ENCODE measurements at regions not wholly inside any gene's neighbourhood (a gene's known extent, or its start where the extent isn't known, plus 50 kb on each side); places are given as distances from the start of the nearest gene placed in this dataset.

DNA sequence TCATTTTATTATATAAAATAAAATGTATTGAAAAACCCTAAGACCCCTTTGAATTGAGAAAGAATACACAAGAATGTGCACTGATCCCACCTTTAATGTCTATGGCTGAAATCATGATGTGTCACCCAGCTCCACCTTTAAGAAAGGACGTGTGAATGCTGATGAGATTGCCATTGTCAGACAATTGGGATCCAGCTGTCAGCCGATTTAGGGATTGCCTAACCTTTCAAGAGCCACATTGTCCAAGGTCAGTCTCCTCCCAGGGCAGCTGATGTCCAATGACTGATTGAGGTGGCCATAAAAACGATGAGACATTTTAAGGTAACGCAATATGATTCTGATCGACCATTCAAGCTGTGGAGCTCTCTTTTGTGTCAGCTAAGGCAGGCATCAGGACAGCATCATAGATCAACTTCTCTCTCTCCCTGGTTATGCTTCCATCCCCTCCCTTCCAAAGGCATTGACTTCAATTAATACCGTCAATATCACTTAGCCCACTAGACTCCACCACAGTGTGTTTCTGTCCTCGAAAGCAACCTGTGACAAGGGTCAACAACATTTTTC, 1676.4 kb downstream of the PCDH7 start:
- TF ChIP-seq, protein P1, sequence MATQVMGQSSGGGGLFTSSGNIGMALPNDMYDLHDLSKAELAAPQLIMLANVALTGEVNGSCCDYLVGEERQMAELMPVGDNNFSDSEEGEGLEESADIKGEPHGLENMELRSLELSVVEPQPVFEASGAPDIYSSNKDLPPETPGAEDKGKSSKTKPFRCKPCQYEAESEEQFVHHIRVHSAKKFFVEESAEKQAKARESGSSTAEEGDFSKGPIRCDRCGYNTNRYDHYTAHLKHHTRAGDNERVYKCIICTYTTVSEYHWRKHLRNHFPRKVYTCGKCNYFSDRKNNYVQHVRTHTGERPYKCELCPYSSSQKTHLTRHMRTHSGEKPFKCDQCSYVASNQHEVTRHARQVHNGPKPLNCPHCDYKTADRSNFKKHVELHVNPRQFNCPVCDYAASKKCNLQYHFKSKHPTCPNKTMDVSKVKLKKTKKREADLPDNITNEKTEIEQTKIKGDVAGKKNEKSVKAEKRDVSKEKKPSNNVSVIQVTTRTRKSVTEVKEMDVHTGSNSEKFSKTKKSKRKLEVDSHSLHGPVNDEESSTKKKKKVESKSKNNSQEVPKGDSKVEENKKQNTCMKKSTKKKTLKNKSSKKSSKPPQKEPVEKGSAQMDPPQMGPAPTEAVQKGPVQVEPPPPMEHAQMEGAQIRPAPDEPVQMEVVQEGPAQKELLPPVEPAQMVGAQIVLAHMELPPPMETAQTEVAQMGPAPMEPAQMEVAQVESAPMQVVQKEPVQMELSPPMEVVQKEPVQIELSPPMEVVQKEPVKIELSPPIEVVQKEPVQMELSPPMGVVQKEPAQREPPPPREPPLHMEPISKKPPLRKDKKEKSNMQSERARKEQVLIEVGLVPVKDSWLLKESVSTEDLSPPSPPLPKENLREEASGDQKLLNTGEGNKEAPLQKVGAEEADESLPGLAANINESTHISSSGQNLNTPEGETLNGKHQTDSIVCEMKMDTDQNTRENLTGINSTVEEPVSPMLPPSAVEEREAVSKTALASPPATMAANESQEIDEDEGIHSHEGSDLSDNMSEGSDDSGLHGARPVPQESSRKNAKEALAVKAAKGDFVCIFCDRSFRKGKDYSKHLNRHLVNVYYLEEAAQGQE (IDR thresholded peaks at IDR 0.05; ENCODE audit: insufficient read depth in 1 of 2, low read depth in 2 of 2, low read length in 1 of 2), result no peak
- TF ChIP-seq, protein P2, sequence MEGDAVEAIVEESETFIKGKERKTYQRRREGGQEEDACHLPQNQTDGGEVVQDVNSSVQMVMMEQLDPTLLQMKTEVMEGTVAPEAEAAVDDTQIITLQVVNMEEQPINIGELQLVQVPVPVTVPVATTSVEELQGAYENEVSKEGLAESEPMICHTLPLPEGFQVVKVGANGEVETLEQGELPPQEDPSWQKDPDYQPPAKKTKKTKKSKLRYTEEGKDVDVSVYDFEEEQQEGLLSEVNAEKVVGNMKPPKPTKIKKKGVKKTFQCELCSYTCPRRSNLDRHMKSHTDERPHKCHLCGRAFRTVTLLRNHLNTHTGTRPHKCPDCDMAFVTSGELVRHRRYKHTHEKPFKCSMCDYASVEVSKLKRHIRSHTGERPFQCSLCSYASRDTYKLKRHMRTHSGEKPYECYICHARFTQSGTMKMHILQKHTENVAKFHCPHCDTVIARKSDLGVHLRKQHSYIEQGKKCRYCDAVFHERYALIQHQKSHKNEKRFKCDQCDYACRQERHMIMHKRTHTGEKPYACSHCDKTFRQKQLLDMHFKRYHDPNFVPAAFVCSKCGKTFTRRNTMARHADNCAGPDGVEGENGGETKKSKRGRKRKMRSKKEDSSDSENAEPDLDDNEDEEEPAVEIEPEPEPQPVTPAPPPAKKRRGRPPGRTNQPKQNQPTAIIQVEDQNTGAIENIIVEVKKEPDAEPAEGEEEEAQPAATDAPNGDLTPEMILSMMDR (IDR thresholded peaks at IDR 0.05), result no peak
- TF ChIP-seq TCF7L2 (IDR thresholded peaks at IDR 0.05; ENCODE audit: low read depth, low read length) (no peak), SIN3A (IDR thresholded peaks at IDR 0.05; ENCODE audit: borderline replicate concordance, insufficient read depth, low read depth, low read length) (no peak), POLR2AphosphoS5 (IDR thresholded peaks at IDR 0.05; ENCODE audit: low read depth, low read length) (no peak)
- Histone ChIP-seq H3K36me3 (ENCODE audit: control insufficient read depth, insufficient read depth, low read length) (no peaks in the 10 kb centered on the region; the same call in 1 of the 2 replicates), H3K4me1 (ENCODE audit: control insufficient read depth, insufficient read depth, low read length) (no peaks in the 10 kb centered on the region), H3K27me3 (ENCODE audit: control insufficient read depth, insufficient read depth, low read length) (no peaks in the 10 kb centered on the region), H3K27ac (ENCODE audit: low read length) (no peak overlapping the region), H3K9me3 (ENCODE audit: control insufficient read depth, insufficient read depth, low read depth, low read length) (no peaks in the 10 kb centered on the region), H3K4me3 (ENCODE audit: low read depth in 2 of 2, low read length in 2 of 2) (no peak overlapping the region)
- in situ Hi-C loops (cut with HindIII; ENCODE audit: low pct_unique_long_range_greater_than_20kb, low sequenced_read_pairs), result no loop called here
- no peak for ATAC-seq
- POLR2A ChIA-PET, result no interaction called here
- DNase-seq (ENCODE audit: low read depth, low spot score), result no peak
- BruUV-seq (replicated peaks), result no TSS peak
- intact Hi-C loops (cut with micrococcal nuclease; ENCODE audit: unreplicated experiment), result no loop called here
- CTCF ChIA-PET, result no interaction called here

DNA sequence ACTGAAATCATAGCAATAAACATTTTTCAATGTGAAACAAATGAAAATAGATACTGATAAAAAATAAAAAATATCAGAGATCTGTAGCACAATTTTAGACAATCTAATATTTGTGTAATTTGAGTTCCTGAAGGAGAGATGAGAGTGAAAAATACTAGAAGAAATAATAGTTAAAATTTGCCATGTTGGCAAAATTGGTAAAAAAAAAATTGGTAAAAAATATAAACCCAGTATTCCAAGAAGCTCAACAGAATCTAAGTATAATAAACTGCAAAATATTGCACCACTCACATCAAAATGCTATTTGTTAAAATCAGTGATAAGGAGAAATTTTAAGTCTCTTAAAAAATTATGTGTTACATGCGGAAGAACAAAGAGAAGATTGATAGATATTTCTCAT, 1680.7 kb downstream of the PCDH7 start:
- in situ Hi-C loops (cut with HindIII; ENCODE audit: low pct_unique_long_range_greater_than_20kb, low sequenced_read_pairs), result no loop called here

More for the DNA sequence above, 1680.7 kb downstream of the PCDH7 start:
- Histone ChIP-seq H3K9me3 (ENCODE audit: control insufficient read depth, insufficient read depth, low read depth, low read length) (no peaks in the 10 kb centered on the region), H3K27ac (ENCODE audit: low read length) (no peak overlapping the region), H3K27me3 (ENCODE audit: control insufficient read depth, insufficient read depth, low read length) (no peaks in the 10 kb centered on the region), H3K4me1 (ENCODE audit: control insufficient read depth, insufficient read depth, low read length) (no peaks in the 10 kb centered on the region), H3K4me3 (ENCODE audit: low read depth in 2 of 2, low read length in 2 of 2) (no peak overlapping the region), H3K36me3 (ENCODE audit: control insufficient read depth, insufficient read depth, low read length) (no peaks in the 10 kb centered on the region; the same call in 1 of the 2 replicates)
- no TSS peak for BruUV-seq (replicated peaks)
- ChIA-PET CTCF (no interaction called here), POLR2A (no interaction called here)
- TF ChIP-seq TCF7L2 (IDR thresholded peaks at IDR 0.05; ENCODE audit: low read depth, low read length) (no peak), SIN3A (IDR thresholded peaks at IDR 0.05; ENCODE audit: borderline replicate concordance, insufficient read depth, low read depth, low read length) (no peak)
- TF ChIP-seq, protein P1 (IDR thresholded peaks at IDR 0.05; ENCODE audit: insufficient read depth in 1 of 2, low read depth in 2 of 2, low read length in 1 of 2), result no peak
- TF ChIP-seq, protein P2 (IDR thresholded peaks at IDR 0.05), result no peak
- intact Hi-C loops (cut with micrococcal nuclease; ENCODE audit: unreplicated experiment), result no loop called here
- ATAC-seq, result no peak
- no peak for DNase-seq (ENCODE audit: low read depth, low spot score)

All from Panc1 (cell line).